NCI-H1436 treated with DMSO at 0.1 percent for 48 hours (cell line): ENCODE measurements at regions not wholly inside any gene's neighbourhood (a gene's known extent, or its start where the extent isn't known, plus 50 kb on each side); places are given as distances from the start of the nearest gene placed in this dataset.
"Not testable (repeated sequence)": the region's sequence is repeated elsewhere in the genome, so short reads cannot be mapped to it uniquely, and the experiment has no call there.

ENCODE experiments used
- DNase-seq: peaks from one replicate; lab custom pipeline; 2025; lab: John Stamatoyannopoulos, UW

DNA sequence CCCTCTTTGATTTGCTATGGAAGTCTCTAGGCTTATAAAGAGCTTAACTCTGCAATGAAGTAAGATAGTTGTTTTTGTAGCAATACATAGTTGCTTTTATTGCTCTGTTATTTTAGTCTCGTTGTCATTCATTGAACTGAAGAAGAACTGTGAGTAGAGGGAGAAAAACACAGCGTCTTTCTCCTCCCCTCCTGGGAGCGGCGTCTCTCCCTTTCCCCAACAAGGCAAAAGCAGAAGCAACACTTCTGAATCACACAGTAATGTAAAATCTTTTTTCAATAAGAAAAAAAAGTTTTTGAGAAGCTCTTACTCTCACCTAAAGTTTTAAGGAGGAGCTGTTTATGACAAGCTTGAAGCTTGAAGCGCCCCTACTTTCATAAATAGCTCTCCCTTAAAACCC is 119.3 kb upstream of the SLC7A14 start:
- DNase-seq: no peak

DNA sequence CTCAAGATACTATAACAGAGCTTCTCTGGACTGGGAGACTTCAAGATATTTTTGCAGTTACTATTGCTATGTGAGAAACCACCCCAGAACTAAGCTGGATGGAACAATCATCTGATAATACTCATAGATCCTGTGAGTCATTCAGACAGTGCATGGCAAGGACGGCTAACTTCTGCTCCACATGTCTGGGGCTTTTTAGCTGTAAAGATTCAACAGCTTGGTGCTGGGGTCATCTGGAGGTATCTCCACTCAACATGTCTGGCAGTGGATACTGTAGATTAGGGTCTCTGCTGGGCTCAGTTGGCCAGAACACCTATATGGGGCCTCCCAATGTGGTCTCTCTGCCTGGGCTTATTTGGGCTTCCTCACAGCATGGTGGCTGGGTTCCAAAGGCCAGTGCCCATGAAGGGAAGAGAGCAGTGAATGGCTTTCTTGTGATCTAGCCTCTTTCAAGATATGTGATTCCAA is 117.3 kb upstream of the SLC7A14 start:
- DNase-seq: no peak

- DNase-seq: no peak
Observed at GRCh38 chr3:170701696-170702678, 116.1 kb upstream of the SLC7A14 start.

DNA sequence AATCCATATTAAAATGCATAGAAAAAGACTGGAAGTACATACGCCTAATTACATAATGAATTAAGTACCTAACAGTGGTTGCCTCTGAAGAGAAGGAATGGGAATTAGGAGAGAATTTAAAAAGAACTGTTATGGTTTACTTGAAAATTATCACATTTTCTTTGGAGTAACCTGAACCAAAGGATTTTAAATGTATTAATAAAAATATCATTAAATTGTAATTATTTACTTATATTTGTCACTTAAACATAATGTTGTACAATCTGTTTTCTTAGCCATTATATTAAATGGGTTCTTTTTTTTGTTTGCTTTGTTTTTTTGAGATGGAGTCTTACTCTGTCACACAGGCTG is 114.2 kb upstream of the SLC7A14 start:
- no peak for DNase-seq

GRCh38 chr3:170699158-170700053 is 113.5 kb upstream of the SLC7A14 start:
- no peak for DNase-seq

DNA sequence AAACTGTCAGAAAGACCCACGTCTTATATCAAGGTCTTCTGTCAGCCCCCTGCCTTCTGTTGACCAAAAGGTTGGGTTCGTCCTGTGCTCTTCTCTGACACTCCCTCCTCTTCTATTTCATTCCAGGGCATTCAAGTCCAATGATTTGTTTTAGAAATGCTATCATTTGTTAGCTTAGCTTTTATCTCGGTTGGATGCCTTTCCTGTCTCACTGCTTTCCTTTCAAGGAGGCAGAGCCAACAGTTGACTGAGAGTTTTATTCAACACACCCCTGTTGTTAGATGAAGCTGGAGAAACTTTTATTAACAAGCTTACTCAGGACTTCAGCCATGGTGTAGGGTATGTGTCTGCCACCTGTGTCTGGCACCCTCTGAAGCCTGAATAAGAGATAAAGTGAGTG is 112.0 kb upstream of the SLC7A14 start:
- DNase-seq: no peak

- DNase-seq: no peak
Observed at GRCh38 chr3:170697131-170697530, 111.3 kb upstream of the SLC7A14 start.

GRCh38 chr3:170695486-170696064 is 109.7 kb upstream of the SLC7A14 start:
- no peak for DNase-seq

- DNase-seq: no peak
Observed at GRCh38 chr3:170692720-170693119, 106.8 kb upstream of the SLC7A14 start.

- DNase-seq: no peak
Observed at GRCh38 chr3:170690661-170690981, 104.7 kb upstream of the SLC7A14 start.

DNA sequence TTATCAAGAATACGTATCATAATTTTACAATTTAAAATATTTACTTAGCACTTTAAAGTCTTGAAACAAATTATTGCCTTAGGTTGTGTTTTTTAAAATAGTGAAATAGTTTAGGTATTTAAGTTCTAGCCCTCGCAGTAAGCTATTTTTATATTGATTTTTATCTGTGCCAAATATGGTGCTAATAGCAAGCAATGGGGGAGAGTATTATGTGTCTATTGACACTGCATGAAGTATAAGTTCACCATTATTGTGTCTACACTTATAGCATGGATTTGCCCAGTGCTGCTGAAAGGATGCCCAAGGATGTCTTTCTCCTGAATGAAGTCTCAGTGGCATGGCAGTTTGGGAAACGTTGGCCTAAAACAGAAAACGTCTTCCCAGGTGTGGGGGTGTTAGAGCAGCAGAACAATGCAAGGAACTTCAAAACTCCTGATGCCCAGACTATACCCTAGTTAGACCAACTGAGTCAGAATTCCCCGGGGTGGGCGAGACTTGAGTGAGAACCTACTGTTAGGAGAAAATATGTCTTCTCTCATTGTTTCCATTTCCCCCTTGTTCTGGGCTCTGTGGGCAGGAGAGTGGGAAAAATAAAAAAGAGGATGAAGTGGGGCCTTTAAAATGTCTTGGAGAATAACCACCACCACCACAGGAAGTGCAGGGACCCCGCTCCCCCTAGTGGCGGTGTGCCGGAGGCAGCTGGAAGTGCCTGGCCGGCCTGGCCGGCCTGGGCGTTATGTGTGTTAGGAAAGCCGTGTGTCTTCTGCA is 104.2 kb upstream of the SLC7A14 start:
- DNase-seq: no peak

DNA sequence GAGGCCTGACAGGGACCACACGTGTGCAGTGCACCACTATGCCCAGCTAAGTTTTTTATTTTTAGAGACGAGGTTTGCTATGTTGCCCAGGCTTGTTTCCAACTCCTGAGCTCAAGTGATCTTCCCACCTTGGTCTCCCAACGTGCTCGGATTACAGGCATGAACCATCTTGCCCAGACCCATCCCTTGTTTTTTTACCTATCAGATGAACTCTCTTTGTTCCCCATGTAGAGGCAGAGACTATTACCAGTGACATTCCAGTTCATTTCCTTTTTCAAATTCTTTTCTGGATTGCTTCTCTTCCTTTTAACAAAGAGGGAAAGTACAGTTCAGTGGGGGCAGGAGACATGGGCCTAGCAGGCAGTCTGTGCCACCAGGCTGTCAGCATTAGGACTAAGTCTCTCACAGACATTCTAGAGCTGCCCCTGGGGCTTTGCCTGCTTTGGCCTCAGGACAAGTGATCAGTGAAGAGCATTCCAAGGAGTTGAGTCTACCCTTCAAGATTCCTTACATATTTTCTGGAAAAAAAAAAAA is 103.5 kb upstream of the SLC7A14 start:
- no peak for DNase-seq

- DNase-seq: not testable (repeated sequence)
Observed at GRCh38 chr3:170688222-170688621, 102.3 kb upstream of the SLC7A14 start.

DNA sequence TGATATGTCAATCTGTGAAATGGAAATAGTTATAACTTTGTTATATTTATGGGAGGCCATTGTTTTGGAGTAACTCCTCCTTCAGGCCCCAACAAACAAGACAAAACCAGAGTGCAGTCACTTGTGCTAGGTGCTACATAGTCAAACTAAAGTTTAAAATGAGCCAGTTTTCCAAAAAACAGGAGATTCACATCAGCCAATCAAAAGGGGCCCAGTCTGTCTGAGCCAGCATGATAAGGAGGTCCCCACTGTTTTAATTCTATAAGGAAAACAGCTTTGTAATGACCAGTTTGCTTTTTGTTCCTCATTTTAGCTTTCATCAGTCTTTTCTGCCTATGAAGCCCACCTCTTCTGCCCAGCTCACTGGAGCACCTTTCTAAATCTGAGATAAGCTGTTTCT is 94.7 kb upstream of the SLC7A14 start:
- no peak for DNase-seq

GRCh38 chr3:170679190-170679589 is 93.3 kb upstream of the SLC7A14 start:
- no peak for DNase-seq

DNA sequence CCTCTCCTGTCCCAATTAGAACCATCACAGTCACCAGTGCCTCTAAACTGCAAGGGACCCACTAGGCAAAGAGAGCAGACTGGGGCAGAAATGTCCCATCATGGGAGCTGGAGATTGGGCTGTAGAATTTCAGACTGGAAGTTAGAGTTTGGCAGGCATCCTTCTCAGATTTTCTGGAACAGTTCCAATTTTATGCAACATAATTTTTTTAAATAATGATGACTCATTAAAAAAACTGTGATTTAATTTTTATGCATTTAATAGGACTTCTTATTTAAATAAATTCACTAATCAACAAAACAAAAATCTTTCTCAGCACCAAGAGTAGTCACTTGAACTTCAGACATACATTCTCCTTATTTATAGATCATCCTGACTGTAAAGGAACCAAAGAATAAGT is 84.6 kb upstream of the SLC7A14 start:
- DNase-seq: no peak

DNA sequence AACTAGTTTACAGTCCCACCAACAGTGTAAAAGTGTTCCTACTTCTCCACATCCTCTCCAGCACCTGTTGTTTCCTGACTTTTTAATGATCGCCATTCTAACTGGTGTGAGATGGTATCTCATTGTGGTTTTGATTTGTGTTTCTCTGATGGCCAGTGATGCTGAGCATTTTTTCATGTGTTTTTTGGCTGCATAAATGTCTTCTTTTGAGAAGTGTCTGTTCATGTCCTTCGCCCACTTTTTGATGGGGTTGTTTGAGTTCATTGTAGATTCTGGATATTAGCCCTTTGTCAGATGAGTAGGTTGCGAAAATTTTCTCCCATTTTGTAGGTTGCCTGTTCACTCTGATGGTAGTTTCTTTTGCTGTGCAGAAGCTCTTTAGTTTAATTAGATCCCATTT is 77.1 kb upstream of the SLC7A14 start:
- DNase-seq: not testable (repeated sequence)

DNA sequence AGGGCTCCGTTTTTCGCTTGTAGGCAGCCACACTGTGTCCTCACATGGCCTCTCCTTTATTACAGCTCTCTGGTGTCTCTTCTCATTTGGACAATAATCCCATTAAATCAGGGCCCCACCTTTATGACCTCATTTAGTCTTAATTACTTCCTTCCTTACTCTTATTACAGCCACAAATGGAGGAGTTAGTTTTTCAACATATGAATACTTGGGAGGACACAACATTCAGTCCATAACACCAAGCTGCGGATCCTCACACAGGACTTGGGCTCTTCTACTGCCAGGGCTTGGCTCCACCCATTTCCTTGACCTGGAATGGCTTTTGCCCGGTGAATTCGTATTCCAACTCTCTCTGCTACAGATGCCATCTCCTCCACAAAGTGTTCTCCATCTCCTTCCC is 74.3 kb upstream of the SLC7A14 start:
- no peak for DNase-seq

DNA sequence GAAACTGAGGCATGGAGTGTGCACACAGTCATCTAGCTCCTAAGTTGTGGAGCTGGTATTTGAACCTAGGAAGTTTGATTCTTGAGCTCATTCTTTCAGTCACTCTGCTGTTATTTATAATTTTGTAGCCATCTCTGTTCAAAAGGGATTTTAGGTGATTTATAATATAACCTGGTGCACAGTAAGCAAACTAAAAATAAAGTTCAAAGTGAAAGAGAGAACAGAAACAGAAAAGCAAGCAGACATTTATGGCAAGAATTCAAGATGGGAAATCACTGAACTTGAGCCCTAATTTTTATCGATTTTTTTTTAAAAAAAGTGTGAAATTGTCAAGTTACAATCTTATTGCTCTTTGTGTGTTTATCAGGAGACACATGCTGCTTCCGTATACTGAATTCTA is 71.4 kb upstream of the SLC7A14 start:
- DNase-seq: no peak

DNA sequence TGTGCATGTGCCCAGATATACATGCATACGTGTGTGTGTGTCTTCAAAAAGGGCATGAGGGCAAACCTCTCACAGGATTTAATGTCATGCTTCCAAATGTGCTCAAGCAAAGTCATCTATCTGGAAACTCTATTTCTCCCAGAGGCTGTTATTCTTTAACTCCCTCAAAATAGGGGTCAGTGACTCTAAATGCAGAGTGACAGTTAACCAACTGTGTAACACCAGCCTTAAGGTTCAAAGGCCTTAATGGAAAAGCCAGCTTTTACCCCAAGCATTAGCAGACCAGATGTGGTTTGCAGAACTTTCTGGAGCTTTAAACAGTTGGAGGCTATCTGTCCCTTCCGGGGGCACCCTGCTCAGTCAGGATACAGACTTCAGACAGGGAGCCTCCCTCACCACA is 70.4 kb upstream of the SLC7A14 start:
- DNase-seq: no peak

DNA sequence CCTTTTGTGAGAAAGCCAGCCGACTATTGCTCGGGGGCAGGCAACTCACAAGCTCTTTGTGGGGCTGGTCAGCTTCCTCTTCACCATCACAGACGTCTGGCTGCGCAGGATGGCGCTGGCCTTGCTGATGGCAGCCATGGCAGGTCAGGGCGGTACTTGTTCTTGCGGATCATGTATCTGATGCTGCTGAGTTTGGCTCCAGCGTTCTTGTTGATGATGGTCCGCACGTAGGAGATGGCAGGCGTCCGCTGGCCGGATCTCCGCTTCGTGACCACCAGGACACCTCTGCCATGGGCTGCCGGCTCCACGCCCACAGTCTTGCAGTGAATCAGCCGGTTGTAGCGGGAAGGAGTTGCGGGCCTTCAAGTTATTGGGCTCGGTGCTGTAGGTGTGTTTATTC is 67.9 kb upstream of the SLC7A14 start:
- DNase-seq: no peak
